RCC 7860 (cell line): ENCODE measurements at regions not wholly inside any gene's neighbourhood (a gene's known extent, or its start where the extent isn't known, plus 50 kb on each side); places are given as distances from the start of the nearest gene placed in this dataset.
"Not testable (repeated sequence)": the region's sequence is repeated elsewhere in the genome, so short reads cannot be mapped to it uniquely, and the experiment has no call there.

Experiments used
- DNase-seq: peaks from one replicate; pipeline ENCODE4 v3.0.0-alpha.2; 2015; ENCODE audit warnings: low spot score
- FAIRE-seq: peaks from 2 replicates; lab custom pipeline; 2012; peaks lifted over from hg19 to GRCh38; lab: Jason Lieb, UNC

DNA sequence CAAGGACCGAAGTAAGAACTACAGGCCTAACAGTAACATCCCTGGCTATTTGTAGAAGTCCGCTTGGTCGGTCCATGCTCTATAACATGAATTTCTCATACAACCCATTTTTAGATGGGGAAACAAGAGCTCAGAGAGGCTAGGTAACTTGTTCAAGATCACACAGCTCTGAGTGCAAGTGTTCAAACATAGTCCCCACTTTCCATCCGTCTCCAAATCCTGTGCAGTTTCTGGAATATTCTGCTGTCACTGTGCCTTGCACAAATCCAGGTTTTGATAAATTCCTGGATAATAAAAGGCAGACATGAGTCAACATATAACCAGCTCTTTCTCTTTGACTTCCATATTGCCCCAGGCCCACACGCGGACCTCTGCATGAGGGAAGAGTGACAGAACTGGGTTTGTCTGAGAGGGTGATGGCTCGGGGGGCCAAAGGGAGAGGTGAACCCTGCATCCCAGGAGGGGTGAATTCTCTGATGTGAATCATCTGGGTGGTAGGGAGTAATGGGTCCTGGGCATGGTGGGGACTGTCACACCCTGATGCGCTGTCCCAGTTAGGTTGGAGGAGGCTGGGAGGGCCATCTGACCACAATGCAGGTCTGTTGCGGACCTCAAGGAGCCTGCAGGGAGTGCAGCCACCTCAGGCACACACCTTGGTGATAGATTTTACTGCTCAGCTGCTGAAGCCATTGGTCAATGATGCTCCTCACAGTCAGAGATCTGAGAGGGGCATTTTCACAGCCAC, 162.2 kb downstream of the SMAD6 start:
- DNase-seq: no peak
- FAIRE-seq: no peak

DNA sequence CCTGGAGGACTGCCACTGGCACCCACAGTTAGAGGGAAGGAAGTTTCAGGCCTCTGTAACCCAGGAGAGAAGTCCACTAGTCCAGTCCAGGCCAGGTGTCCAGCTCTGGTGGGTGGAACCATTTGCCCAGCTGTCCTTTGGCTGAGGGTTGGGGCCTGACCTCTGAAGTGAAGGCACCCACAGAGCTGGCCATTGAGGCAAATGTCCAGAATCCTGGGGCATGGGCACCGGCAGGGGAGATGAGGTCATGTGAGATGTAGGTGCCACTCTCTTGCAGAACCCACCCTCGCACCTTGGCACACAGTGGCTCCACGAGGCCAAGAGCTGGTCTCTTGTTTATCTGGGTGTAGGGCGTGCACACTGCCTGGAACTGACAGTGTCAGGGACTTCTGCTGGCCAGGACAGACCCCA, 162.8 kb downstream of the SMAD6 start:
- DNase-seq: no peak
- FAIRE-seq: no peak

DNA sequence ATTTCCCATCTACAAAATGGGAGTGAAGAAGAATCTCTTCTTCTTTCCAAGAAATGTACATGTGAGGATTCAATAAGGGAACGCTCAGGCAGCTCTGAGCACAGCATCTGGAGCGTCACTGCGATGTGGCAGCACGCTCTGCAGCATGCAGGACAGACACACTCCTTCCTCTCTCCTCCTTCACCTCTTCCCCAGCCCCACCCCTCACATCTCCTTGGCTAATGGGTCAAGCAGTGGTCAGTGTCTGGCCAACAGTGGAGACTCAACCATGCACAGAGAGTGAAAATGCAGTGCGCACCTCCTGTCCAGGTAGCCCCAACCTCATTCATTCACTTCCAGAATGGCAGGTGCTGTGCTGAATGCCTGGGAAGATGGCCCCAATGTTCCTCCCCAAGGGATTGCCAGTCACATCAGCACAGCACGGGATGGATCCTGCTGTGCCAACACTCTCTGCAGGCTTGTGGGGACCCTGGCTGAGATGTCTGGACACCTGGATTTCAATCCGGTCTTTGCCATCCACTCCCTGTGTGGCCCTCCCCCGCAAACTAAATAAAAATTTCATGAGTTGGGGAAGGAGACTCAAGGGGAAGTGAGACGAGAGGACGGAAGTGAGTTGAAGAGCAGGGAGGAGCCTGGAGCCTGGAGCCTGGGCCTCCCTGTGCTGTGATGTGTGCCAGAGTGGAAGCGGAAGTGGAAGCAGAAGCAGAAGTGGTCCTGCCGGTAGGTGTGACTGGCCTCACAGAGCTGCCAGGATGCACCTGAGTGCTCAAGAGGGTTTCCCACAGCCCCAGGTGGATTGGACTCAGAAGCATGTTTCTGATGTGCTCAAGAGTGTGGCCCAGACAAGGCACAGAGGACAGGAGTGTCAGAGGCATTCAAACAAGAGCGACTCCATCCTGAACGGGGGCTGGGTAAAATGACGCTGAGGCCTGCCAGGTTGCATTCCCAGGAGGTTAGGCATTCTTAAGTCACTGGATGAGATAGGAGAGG, 163.9 kb downstream of the SMAD6 start:
- FAIRE-seq (no peak), DNase-seq (no peak)

DNA sequence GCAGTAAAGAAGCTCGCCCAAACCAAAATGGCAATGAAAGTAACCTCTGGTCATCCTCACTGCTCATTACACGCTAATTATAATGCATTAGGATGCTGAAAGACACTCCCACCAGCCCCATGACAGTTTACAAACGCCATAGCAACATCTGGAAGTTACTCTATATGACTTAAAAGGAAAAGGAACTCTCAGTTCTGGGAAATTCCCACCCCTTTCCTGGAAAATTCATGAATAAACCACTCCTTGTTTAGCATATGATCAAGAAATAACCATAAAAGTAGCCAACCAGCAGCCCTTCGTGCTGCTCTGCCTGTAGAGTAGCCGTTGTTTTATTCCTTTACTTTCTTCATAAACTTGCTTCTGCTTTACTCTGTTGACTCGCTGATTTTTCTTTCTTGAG, 164.6 kb downstream of the SMAD6 start:
- FAIRE-seq (no peak), DNase-seq (no peak)

DNA sequence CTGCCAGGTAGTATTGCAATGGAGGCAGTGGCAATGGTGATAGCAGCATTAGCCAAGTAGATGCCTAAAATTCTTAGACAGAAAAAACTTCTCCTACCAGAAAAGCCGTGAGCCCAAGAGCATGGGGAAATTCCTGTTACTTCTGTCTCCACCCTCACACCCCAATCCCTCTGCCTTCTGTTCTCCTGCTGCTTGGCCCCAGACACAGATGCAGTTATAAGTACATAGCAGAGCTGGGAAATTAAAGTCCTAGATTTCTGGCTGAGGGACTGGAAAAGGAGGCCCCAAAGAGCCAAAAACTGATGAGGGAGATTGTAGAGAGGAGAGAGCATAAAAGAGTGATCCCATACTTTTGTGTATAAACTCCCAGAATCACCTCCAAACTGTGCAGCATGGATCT, 166.9 kb downstream of the SMAD6 start:
- no peak for FAIRE-seq
- no peak for DNase-seq

DNA sequence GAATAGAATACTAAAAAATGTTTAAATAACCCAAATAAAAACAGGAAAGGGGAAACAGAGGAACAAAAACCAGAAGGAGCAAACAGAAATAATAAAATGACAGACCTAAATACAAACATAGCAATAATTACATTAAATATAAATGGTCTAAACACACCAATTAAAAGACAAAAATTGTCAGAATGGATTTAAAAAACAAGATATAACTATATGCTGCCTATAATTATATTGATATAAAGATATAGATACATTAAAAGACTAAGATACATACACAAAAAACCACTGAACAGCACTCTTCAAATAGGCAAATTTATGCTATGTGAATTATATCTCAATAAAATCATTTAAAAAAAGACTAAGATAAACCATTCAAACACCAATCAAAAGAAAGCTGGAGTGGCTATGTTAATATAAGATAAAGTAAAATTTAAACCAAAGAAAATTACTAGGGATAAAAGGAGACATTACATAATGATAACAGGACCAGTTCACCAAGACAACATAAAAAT, 168.9 kb downstream of the SMAD6 start:
- DNase-seq: no peak
- FAIRE-seq: no peak

DNA sequence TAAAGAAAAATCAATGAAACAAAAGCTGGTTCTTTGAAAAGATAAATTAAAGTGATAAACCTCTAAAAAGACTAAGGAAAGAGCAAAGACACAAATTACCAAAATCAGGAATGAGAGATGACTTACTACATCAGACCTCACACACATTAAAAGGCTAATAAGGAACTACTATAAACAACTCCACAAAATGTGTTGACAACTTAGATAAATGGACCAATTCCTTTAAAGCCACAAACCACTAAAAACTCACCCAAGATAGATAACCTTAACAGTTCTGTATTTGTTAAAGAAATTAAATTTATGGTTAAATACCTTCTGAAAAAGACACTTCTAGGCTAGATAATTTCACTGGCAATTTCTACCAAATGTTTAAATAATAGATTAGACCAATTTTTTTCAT, 170.4 kb downstream of the SMAD6 start:
- no peak for DNase-seq
- no peak for FAIRE-seq

DNA sequence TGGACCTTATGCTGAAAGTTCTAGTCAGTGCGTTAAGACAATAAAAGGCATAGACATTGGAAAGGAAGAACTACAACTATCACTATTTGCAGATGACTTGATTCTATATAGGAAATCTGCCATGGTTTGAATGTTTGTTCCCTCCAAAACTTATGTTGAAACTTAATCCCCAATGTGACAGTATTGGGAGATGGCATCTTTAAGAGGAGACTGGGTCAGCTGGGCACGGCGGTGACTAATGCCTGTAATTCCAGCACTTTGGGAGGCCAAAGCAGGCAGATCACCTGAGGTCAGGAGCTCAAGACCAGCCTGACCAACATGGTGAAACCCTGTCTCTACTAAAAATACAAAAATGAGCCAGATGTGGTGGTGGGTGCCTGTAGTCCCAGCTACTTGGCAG, 171.3 kb downstream of the SMAD6 start:
- not testable (repeated sequence) for FAIRE-seq, DNase-seq

DNA sequence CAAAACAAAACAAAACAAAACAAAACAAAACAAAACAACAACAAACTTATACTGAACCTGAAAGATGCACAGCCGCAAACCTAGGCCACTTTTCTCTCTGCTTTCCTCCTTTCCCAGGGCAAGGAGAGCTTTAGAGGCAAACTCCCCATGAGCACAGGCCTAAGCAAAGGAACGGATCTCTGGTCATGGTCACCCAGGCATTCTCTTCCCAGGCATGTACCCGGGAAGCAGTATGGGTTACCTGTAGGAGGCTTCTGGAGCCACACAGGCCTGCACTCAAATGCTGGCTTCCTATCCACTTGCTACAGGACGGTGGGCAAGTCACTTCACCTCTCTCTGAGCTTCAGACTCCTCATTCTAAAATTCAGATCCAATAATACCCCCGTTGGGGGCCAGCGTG, 171.8 kb downstream of the SMAD6 start:
- no peak for DNase-seq
- FAIRE-seq: no peak

DNA sequence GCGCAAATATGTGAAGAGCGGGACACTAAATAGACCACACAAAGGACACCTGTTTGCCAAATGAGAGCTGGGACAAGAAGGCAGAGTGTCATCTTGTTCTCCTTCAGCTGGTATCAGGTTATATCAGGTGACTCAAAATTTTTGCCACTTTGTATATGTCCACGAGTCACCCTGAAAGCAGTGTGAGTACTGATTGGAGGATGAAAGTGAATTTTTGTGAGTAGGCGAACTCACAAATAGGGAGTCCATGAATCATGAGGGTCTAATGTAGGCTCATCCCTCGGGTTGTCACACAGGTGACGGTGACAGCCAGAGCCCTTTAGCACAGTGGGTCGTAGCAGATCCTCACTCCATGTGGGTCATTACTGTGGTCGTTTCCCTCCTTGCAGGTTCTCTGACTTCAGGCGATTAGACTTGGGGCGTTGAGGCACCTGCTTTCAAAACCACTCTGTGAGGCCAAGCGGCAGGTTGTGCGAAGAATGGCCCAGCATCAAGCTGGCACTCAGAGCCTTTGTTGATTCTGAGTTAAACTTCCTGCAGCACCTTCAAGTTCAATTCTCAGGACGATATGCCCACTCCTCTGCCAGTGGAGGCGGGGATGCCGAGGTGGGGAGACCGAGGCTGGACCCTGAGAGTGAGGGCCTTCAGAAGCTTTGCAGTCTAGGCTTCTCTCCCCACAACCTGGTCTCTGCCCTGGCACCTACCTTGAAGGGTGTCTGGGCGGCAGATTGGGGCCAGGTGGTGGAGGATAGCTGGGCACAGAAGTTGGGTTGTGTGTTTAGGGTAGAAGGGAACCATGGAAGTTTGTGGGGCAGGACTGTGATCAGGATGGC, 173.8 kb downstream of the SMAD6 start:
- no peak for FAIRE-seq
- DNase-seq: no peak

DNA sequence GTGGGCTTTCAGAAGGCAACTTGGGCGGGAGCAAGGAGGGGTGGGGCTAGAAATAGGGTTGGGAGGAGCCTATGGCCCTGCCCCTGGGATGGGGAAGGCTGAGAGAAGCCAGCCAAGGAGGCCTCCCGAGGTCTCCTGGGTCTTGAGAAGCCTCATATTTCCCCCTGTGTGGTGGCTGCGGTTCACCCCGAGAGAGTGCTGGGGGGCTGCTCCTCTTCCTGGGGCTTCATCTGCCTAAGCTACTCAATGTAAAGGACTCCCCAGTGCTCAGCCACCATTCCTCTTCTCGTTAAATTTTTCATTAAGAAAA, 174.3 kb downstream of the SMAD6 start:
- FAIRE-seq: no peak
- no peak for DNase-seq

DNA sequence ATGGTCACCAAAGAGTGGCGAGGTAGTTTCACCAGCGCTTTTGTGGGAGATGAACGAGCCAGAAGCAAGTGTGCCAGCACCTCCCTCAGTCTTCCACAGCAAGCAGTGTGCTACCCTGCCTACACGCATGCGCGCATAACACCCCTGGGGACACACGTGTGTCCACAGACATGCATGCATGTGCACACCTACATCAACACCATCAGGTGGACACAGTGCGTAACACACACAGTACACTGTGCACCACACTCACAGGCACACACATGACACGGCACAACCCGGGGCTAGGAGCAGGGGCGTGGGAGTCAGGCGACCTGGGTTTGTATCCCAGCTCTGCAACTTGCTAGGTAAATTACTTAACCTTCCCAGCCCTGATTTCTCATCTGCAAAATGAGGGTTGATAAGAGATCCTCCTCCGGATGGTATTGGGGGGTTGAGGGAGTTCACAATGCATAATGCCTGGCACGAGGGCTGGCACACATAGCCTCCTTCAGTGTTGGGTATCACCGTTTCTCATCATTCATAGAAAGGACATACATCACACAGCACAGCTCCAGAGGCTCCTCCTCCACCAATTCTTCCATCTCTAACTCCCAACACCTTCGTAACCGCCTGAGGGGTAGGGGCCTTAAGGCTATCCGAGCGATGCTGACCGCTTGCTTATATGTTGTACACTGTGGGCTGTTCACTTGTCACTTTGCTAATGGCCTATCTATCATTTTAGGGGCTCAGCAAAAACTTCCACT, 174.9 kb downstream of the SMAD6 start:
- DNase-seq (no peak), FAIRE-seq (no peak)

DNA sequence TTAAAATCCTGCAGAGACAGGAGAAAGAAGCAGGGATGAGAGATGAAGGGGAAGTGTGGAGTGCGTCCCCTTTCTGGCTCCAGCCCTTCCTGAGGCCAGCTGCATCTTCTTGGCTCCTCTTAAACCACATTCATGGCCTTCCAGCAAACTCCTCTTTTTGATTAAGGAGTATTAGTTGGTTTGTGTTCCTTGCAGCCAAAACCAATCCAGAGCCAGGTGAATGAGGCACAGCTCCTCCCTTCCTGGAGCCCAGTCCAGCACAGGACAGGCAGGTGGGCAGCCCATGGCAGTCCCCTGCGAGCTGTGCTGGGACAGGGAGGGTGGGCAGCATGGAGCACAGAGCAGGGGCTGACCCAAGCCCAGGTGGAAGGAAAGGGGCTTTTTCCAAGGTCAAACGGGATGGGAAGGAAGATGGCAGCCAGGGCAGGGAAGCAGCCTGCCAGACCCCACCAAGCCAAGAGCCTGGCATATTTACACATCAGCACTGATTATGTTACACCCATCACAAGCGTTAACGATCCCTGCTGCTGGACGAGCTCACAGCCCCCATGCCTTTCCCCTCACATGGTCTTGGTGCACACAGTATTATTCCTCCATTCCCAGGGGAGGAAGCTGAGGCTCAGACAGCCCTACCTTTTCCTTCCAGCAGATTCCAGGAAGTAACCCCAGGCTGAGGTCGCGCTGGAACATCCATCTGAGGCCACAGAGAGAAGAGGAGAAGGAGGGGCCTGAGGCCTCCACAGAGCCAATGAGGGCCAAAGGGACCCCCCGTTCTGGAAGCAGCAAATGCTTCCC, 175.6 kb downstream of the SMAD6 start:
- FAIRE-seq: no peak
- DNase-seq: no peak

DNA sequence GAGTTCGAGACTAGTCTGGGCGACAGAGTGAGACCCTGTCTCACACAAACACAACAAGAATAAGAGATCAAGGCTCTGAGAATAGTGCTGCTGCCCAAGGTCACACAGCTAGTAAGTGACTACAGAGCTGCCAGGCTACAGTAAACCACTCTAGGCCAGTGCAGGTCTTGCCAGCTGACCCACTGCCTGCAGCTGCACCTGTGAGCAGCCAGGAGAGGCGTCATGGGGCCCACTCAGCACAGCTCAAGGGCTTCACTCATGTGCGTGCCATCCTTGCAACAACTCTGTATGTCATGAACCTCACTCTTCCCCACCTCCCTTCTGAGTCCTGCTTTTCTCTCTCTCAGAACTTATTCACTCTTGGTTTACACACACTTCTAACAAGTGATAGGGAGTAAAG, 176.7 kb downstream of the SMAD6 start:
- FAIRE-seq: no peak
- DNase-seq: no peak

DNA sequence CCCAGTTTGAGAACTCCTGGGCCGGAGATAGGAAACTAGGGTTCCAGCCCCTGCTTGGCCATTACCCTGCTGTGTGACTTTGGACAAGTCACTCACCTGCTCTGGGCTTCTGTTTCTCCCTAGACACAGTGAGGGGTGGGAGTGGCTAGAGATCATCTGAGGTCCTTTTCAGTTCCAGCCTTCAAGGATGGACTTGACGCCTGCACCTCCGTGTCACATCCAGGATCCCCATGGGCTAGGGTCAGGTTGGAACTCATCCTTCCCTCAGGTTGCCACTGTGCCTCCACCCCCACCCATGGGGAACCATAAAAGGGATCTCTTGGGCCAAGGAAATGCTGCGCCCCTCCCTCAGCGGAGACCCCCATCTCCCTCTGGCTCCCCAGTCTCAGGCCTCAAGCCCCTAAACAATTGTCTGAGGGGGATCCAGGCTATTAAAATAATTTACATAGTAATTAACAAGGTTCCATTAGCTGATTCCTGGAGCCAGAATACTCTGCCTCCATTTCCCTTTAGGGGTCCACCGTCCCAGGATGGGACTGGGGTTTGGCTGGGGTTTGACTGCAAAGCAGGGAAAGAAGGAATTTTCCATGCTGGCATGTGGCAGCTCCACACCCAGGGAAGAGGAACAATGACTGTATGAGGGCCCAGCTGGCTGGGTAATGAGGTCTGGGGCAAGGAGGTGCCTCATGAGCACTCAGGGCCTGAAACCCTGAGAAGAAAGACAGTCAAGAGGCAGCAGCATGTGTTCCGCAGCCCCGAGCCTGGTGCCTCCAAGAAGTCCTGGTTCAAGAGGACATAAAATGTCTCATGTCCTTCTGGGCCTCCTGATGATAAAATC, 177.7 kb downstream of the SMAD6 start:
- DNase-seq (no peak), FAIRE-seq (no peak)

DNA sequence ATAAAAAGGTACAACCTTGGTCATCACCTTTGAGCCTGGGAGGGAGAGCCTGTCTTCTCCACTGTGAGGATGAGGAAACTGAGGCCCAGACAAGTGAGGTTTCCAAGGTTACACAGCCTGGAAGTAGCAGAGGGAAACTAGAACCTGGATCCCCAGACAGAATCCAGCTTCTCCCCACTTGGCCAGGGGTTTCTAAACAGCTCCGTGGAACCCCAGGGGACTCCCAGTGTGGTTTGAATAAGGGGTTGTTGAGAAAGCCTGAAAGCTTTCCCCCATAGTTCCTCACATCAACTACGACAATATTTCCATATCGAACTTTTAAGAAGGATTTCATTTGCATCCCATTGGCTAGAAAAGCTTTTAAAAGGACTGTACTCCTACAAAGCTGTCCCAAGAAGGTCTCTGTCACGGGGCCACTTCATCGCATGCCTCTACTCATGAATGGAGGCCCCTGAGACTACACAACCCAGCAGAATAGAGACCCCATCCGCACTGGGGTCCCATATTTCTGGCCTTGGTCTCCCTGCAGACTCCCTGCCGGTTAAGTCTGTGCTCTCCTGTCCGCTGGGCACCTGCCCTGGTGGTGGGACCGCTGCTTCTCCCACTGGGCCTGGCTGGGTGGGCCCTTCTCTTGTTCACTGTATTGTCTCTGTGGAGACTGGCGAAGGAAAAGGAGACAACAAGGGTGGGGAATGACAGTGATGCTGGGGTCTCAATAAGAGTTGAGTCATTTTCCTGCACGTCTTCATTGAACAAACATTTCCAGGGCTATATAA, 178.5 kb downstream of the SMAD6 start:
- DNase-seq (no peak), FAIRE-seq (no peak)

DNA sequence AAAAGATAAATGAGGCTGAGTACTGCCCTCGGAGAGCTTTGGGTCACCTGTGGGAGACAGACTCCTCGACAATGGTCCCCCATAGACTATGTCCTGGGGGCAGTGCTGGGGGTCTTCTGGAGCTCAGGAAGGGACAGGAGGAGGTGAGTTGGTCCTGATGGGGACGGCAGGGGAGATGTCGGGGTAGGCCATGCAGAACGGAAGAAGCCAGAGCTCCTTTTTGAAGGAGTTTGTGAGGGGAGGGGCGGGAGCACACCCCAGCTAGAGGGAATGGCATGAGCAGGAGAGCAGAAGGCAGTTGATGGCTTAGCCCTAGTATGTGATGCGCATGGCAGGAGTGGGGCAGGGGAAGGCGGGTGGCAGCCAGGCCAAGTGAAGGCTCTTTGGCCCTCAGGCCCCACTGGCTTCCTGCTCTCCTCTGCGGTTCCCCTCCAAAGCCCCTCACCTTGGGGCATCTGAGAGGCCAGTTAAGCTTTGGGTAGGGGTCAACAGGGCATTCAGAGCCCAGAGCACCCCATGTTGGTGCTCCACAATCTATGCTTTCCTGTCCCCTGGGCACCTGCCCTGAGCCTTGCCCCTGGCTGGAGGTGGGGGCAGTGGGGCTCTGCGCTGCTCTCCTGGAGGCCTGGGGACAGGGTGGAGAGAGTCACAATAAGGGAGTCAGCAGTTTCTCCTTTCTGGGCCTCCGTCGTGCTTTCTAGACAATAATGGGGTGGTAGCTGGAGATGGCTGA, 179.3 kb downstream of the SMAD6 start:
- no peak for FAIRE-seq

More for the DNA sequence above, 179.3 kb downstream of the SMAD6 start:
- no peak for DNase-seq
